GM20000 (cell line): ENCODE measurements at regions not wholly inside any gene's neighbourhood (a gene's known extent, or its start where the extent isn't known, plus 50 kb on each side); places are given as distances from the start of the nearest gene placed in this dataset.
"Not testable (repeated sequence)": the region's sequence is repeated elsewhere in the genome, so short reads cannot be mapped to it uniquely, and the experiment has no call there.

Experiments
- DNase-seq: peaks from one replicate; pipeline ENCODE4 v3.0.0; 2012; ENCODE audit warnings: low spot score
- TF ChIP-seq, protein P1 (sequence below): IDR thresholded peaks from 2 replicates; pipeline ENCODE4 v1.5.1; 2012; ENCODE audit warnings: mild to moderate bottlenecking, control low read depth; ENCODE audit errors: extremely low read depth, missing control alignments

DNA sequence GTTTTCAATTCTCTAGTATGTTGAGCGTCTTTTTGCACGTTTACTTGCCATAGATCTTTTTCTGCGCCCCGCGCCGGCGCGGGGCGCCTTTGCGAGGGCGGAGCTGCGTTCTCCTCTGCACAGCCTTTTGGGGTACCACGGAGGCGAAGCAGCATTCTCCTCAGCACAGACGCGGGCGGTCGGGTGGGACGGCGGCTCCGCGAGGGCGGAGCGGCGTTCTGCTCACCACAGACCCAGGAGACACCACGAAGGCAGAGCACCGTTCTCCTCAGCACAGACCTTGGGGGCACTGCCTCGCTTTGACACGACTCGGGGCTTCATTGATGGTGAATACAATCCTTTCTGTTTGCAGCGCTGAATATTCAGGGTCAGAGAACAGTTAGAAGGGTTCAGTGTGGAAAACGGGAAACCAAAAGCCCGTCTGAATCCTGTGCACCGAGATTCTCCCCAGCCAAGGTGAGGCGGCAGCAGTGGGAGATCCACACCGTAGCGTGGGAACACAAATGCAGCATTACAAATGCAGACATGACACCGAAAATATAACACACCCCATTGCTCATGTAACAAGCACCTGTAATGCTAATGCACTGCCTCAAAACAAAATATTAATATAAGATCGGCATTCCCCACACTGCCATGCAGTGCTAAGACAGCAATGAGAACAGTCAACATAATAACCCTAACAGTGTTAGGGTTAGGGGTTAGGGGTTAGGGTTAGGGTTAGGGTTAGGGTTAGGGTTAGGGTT lies 190.7 kb upstream of the VIPR2 start:
- DNase-seq, result not testable (repeated sequence)

DNA sequence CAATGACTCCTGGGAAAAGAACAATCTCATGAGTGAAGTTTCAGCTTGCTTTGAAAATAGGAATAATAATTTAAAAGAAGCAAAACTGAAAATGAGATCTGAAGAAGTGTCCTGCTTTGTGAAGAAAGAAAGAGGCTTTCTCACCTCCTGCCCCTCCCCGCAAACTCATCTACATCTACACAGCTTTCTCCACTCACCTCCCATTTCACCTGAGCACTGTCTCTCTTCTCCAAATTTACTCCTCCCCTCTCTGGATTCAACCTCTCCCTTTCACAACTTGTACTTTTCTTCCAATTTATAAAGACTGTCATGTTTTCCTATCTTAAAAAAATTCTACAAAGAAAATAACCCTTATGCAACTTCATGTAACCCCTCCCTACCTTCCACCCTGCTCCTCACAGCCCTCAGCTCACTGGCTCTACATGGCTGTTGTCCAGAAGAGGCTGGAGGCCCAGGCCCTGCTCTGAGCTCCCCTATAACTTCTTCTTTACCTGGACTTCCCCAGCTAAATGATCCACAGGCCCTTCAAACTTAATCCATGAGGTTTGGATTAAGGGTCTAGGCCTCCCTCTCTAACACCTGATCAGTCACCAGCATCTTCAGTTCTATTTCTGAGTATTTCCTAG lies 188.3 kb upstream of the VIPR2 start:
- DNase-seq, result not testable (repeated sequence)

DNA sequence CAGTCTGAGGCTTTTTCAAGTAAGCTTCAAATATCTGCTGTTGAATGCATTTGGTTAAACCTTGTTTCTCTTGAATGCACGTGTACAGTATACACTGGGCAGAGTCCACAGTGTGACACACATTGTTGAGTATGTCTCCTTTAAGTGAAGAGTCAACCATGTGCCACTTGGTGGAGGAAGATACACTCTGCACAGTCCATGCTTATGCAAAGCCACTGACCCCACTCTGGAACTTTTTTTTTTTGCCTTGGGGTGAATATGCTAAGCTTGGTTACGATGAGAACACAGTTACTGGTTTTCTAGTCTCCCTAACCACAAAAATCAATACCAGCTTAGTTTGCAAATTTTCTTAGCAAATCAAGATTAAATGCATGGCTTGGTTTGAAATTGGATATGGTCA lies 186.8 kb upstream of the VIPR2 start:
- DNase-seq, result no peak
- TF ChIP-seq, protein P1, sequence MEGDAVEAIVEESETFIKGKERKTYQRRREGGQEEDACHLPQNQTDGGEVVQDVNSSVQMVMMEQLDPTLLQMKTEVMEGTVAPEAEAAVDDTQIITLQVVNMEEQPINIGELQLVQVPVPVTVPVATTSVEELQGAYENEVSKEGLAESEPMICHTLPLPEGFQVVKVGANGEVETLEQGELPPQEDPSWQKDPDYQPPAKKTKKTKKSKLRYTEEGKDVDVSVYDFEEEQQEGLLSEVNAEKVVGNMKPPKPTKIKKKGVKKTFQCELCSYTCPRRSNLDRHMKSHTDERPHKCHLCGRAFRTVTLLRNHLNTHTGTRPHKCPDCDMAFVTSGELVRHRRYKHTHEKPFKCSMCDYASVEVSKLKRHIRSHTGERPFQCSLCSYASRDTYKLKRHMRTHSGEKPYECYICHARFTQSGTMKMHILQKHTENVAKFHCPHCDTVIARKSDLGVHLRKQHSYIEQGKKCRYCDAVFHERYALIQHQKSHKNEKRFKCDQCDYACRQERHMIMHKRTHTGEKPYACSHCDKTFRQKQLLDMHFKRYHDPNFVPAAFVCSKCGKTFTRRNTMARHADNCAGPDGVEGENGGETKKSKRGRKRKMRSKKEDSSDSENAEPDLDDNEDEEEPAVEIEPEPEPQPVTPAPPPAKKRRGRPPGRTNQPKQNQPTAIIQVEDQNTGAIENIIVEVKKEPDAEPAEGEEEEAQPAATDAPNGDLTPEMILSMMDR, result no peak

DNA sequence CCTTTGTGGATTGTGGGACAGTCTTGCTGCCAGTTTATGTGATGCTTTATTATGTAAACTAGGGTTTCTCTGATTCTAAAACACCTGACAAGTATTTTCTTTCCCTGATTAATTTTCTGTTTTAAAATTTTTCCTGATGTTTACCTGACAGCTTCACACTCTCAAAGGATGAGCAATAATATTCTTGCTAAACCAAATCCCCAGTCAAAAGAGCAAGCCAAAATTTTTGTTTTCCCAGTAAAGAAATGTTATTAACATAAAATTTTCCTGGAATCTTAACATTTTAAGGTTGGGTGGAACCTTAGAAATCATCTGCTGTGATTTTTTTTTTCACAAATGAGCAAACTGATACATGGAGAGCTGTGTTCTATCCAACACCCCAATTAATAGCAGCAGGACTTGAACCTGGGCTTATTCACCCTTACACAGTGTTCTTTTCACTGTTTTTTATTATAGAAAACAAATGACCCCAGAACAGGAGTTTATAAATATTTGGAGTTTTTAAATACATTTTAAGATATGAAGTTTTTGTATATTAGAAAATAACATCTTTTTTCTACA lies 185.2 kb upstream of the VIPR2 start:
- DNase-seq, result no peak
- TF ChIP-seq, protein P1, result no peak

DNA sequence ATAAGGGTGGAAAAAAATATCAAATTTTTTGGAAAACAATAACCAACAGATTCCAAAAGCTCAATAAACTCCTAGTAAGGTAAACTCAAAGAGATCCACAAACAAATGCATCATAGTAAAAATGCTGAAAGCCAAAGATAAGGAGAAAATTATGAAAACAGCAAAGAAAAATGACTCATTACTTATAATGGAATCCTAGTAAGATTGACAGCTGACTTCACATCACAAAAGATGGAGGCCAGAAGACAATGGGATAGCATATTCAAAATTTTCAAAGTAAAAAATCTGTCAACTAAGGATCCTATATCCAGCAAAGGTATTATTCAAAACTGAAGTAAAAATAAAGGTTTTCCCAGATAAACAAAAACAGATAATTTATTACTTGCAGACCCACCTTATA lies 183.4 kb upstream of the VIPR2 start:
- TF ChIP-seq, protein P1, result no peak
- no peak for DNase-seq

DNA sequence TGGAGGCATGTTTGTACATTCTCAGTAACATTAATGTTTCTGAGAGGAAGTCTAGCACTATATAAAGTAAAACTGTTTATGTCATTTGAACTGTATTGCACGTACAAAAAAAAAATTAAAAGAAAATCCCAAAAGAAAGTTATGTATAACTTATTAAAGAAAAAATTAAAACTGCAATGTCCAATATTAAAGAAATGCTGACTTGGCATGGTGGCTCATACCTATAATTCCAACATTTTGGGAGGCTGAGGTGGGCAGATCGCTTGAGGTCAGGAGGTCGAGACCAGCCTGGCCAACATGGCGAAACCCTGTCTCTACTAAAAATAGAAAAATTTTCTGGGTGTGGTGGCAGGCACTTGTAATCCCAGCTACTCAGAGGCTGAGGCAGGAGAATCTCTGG lies 178.7 kb upstream of the VIPR2 start:
- TF ChIP-seq, protein P1, result no peak
- no peak for DNase-seq

DNA sequence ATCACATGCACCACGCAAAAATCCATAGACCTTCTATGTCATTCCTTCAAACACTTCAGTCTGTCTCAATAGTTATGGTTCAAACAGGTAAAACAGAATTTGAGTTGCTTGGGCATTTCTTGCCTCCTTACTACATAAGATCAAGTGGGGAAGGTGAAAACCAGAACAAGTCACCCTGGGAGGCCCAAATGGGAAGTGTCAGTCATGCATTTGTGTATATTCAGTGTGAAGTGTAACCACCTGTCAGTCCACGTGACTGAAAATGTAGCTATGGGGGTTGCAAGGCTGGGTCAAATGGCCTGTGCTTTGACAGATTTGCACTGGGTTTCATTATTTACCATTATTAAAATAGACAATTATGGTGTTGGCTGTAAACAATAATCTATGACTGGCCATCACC lies 176.6 kb upstream of the VIPR2 start:
- TF ChIP-seq, protein P1, result no peak

DNA sequence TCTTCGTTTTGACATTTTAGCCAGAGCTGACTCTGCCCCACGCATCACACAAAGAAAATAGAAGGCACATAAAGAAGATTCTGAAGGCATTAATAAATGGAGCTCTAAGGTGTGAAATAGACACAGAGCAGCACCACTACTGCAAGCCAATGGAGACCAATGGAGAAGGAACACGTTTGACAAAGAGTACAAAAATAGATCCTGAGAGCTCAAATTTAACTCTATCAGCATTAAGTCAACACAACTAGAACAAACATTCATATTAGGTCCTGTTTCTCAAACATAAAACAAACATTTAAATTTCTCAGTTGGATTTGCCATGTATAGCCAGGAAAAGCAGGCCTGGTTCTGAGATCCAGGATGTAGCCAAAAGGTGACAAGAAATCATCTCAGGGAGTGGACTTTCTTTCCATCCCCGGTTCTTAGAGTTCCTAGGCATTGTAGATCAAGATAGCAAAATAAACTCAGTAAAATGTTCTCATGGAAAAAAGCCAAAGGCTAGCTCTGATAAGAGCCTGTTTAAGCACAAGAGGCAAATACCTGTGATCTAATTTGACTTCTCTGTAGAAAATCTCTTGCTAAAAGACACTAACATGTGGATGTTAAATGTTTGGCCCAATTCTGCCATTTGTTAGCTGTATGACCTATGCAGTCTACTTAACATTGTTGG lies 174.2 kb upstream of the VIPR2 start:
- TF ChIP-seq, protein P1, result no peak
- DNase-seq, result no peak

More for the DNA sequence above, 176.6 kb upstream of the VIPR2 start:
- DNase-seq, result no peak
